GM21526 (cell line): ENCODE measurements at regions not wholly inside any gene's neighbourhood (a gene's known extent, or its start where the extent isn't known, plus 50 kb on each side); places are given as distances from the start of the nearest gene placed in this dataset.

Source experiments
- ATAC-seq: cut with Tn5 transposase; IDR thresholded peaks from one replicate; pipeline ENCODE4 v1.9.1; 2021; ENCODE audit warnings: moderate library complexity; ENCODE audit not compliant: unreplicated experiment, low FRiP score

DNA sequence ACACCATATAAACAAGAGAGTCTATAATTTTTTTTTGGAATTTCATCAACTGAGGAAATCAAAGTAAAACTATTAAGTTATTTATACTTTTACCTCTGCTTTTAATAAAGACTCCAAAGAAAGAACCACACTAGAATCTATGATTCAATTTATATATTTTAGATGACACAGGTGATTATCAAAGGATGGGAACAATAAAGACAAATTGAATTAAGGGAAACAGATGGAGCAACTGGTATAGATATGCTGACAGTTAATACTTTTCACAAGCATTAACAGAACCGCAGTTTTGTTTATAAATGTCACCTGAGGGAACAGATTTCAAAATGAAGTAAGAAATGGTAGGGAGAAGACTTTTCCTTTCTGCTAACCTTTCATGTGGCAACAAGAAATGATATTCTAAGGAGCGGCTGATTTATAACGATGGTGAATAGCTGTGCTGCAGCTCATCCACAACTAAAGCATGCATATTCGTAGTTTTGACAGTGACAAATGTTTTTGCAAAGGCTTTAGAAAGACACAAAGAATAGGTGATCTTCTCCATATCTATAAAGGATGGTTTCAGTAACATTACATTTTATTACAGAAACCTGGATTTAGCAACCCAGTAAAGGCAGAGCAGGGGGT, 1502.9 kb upstream of the RAG2 start:
- no peak for ATAC-seq

DNA sequence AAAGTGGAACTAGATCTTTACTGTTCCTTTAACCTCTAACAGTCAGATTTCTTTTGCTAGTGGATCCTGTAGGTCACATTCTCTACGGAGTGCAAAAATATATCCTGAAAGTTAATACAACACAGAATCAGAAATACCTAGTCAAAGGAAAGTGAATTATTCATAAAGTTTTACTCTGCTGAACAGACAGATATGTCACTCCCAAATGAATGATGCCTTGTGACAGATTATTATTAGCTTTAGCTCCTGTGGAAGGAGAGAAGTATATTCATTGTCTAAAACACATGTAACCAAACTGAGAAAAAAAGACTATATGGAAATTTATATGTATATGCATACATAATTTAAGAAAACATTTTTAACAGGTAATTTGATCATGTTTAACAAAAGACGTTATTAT, 1497.2 kb upstream of the RAG2 start:
- no peak for ATAC-seq

DNA sequence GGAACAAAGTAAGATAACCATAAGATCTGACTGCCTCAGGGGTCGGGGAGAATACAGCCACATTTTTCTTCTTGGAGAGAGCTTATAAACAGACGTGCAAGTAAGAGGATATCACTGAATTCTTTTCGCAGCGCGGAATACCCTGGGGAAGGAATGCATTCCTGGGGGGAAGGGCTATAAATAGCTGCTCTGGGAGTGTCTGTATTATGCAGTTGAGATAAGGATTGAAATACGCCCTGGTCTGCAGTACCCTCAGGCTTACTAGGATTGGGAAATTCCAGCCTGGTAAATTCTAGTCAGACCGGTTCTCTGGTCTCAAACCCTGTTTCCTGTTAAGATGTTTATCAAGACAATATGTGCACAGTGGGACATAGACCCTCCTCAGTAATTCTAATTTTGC, 1491.7 kb upstream of the RAG2 start:
- ATAC-seq = no peak

DNA sequence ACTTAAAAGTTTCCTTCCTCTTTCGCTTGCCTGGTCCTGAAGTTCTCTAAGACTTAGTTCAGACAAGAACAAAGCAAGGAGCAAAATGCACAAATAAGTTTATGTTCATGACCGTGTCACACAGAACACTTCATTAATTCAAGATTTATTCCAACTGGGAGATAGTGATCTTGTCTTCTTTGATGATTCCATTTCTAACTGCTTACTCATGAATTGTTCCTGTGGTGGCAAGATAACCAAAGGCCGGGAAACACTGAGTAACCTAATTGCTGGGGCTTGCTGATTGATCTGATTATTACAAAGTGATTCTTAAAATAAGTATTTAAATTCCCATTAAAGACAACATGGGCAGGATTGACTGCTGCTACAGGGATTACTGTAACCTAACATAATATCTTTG, 1462.9 kb upstream of the RAG2 start:
- ATAC-seq = no peak

DNA sequence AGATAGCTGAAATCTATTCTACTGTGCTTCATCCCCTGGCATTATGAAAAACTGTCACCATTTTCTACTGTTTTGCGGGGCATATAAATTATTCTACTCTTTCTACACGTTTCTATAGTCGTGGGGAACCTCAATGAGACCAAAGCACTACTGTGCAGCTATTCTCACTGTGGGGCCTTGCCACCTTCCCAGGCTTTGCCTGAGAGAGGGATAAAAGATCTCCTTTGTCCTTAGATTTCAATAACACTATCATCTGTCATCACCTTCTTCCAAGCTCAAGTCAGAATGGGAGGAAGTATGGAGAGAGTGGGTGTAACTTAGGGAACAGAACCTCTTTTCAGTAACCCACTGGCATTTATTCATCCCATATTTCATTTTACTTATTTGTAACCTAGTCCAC, 1462.1 kb upstream of the RAG2 start:
- ATAC-seq = no peak

DNA sequence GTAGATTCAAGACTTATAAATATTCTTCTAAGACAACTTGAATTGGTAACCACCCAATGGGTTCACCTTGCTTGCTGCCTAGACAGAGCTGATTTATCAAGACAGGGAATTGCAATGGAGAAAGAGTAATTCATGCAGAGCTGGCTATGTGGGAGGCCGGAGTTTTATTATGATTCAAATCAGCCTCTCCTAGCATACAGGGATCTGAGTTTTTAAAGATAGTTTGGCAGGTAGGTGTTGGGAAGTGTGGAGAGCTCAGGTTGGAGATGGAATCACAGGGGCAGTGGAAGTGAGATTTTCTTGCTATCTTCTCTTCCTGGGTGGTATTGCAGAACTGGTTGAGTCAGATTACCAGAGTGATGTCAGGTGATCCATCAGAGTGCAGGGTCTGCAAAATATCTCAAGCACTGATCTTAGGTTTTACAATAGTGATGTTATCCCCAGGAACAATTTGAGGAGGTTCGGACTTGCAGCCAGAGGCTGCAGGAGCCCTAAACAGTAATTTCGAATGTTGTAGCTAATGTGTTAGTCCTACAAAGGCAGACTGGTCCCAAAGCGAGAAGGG, 1448.6 kb upstream of the RAG2 start:
- ATAC-seq = no peak

DNA sequence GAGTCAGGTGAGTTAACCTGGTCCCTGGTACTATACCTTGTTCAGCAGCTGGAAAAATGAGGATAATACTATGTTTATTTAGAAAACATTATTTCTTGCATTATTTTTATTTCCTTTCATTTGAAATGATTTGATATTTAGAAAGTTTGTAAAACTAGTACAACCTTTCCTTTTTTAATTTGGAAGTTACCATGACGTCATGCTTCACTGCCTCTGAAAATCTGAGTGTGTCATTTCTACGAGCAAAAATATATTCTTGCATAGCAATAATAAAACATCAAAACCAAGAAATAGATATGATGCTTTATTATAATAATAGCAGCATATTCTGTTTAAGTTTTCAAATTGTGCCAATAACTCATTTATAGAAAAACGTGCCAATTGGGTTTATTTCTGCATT, 1445.0 kb upstream of the RAG2 start:
- ATAC-seq = no peak

DNA sequence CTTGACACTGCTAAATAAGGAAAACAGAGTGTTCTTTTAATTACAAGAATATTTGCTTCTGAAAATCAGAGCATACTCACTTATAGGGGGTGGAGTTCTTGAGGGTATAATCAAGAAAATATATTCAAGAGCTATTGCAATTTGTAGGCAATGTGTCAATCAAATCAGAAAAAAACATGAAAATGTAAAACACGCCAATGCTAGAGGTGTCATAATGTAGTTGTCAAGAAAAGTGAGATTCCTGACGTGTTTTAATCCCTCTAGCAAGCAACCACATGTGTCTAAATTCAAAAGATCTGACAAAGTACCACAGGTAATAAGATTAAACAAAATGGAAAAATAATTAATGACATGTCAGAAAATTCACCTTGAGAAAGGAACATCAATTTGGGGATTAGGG, 1440.7 kb upstream of the RAG2 start:
- ATAC-seq = no peak

DNA sequence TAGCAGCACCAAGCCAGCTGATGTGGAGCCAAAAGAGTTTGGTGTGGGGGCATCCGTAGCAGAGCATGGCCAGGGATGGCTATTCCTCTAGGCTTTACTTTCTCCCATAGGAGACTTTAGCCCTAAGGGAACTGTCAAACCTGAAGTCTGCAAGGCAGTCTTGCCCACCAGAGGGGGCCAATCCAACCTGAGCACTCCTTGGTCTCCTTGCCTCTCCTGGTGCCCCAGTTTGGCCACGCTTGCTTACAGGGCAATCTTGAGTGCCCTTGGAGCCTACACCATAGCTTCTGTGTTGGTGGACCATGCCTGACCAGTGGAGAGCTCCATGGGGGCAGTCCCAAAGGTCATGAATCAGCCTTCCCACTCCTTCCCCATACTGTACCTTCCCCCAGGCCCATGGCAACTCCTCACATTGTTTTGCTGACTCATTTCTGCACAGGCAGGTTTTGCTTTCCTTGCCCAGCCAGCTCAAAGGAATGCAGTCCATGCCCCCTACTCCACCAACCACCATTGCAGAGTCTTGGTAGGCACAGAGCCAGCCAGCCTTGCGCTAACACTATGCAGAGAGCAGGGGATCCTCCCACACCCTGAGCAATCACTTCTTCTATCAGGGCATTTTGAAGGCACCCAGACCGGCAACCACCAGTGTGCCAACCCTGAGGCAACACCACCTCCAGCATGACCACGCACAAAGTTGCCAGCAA, 1421.2 kb upstream of the RAG2 start:
- ATAC-seq = no peak

DNA sequence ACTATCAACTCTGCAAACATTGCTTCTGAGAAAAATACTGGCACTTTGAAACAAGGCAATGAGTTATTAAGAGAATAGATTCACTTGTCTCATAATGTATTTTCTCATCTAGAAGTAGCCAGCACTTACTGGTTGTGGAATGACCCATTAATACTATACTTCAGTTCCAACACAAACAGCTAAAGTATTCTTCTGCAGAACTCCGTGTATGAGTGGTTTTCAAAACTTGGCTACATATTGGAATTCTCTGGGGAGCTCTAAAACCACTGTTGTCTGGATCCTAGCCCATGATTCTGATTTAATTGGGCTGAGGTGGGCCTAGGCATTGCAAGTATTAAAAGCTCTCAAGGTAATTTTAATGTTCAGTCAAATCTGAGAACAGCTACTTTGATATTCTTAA, 1416.4 kb upstream of the RAG2 start:
- no peak for ATAC-seq

DNA sequence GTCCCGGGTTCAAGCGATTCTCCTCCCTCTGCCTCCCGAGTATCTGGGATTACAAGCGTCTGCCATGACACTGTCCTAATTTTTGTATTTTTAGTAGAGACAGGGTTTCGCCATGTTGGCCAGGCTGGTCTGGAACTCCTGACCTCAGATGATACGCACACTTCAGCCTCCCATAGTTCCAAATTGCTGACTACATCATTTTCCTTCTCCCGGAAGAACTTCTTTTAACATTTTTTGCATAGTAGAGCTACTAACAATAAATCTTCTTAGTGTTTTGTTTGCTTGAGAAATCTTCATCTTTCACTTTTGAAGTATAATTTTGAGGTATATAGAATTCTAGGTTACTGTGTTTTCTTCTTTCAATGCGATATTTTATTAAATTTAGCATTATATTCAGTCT, 1415.1 kb upstream of the RAG2 start:
- ATAC-seq = no peak

DNA sequence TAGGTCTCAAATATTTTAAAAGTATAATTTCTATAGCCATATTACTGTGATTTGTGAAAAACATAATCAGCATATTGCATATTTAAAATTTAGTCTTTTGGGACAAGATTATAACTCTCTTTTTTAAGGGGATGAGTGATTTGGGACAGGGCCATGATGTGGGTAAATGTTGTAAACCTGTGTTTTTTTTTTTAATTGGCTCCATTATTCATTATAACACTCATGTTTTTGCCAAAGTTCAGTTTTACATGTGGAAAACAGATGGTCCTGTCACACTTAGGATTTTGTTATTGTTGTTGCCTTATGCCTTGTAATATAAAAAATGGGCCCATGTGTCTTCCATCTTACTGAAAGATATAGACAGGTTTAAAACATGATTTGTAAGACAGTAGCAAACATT, 1413.5 kb upstream of the RAG2 start:
- no peak for ATAC-seq

DNA sequence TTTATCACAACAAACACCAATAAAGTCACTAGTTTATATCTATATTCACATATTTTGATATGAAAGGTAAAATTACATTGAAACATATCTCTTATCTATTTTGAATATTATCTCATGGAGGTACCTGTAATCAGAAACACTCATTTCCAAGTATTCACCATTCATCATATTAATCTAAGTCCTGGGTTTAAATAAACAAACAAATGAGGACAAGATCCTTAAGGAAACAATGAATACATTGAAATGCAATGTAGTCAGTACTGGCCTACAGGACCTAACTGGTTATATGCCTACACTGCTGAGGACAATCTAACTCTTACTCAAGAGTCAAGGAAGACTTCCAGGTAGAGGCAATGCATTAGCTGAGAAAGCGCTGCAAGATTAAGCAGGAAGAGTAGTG, 1411.9 kb upstream of the RAG2 start:
- ATAC-seq = no peak

DNA sequence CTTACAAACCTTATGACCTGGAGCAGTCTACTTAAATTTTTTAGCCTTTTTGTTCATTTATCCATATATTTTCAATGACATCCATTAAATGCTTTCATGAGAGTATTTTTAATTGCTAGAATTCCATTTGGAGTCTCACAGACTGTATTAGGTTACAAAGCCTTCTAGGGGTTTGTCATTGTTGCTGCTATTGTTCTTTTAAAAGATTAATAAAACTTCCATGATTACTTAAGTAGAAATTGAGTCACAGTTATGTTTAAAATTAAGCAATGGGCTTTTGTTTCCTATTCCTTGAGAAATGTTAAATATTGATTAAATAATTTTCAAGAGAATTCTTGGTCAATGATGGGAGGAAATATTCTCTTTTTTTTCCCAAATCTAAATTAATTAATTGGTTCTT, 1408.4 kb upstream of the RAG2 start:
- no peak for ATAC-seq

DNA sequence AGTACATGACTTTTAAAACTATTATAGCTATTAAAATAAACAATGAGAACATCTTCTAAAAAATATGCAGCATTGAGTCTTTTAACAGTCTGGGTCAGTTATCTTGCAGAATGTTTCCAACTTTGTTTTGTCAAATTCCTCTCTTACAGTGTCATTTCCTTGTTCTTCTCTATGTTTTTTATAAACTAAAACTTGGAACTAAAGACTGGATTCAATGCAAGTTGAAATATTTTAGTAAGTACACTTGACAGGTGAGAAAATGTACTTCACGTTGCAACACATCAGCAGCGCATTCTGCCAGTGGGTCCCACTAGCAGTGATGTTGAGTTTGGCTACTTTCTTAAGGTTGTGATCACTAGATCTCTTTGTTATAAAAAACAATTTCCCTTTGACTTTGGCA, 1407.6 kb upstream of the RAG2 start:
- ATAC-seq = no peak

DNA sequence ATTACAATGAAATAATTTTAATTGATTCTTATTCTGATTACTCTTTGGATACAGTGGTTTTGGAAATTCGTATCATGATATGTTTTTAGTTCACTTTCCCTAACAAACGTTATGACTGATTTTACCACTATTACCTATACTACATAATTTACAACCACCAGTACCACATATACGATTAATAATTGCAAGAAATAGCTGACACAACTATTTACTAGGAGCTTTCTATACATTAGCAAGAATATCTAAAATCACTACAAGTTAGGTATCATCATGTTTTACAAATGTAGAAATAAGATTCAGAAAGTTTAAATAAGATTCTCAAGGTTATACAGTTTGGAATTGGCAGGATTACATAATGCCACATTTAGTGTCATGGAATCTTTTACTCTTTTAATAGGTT, 1401.1 kb upstream of the RAG2 start:
- no peak for ATAC-seq

DNA sequence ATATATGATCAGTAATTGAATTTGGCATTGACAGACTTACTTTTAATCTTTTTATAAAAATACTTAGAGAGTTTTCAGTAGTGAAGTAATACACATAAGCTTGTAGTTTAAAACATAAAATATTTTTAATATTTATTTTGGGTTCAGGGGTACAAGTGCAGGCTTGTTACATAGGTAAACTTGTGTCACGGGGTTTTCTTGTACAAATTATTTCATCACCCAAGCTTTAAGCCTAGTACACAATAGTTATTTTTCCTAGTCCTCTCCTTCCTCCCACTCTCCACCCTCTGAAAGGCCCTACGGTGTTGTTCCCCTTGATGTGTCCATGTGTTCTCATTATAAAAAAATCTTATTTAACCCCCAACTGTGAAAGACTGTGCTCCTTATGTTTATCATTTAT, 1397.8 kb upstream of the RAG2 start:
- no peak for ATAC-seq

DNA sequence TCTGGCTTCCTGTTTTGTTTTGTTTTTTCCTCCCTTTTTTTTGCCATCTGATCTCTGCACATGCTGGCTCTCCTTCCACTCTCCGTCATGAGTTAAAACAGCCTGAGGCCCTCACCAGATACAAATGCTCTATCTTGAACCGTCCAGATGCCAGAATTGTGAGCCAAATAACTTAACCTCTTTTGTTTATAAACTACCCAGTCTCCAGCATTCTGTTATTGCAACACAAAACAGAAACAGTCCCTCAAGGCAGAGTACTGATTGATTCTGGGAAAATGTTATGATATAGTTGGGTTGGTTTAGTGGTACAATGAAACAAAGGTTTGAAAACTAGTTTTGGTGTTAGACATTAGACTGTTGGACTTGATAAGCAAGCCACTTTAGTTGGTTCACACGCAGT, 1390.0 kb upstream of the RAG2 start:
- no peak for ATAC-seq

DNA sequence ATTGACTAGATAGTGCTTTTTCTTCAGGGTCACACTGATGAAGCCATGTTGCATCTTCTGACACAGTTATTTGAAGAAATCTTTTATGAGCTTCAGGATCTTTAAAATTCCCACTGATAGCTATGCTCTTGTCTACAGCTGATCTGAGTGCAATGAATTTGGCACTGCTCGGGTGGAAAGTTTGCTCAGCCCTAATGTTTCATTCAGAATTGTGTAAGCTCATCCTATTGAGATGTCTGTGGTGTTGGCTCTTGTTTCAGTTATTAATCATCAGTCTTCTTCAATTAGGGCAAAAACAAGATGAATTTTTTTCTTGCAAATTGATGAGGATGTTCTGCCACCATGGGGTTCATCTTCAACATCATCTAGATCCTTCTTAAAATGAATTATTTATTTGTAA, 1387.0 kb upstream of the RAG2 start:
- ATAC-seq = no peak

DNA sequence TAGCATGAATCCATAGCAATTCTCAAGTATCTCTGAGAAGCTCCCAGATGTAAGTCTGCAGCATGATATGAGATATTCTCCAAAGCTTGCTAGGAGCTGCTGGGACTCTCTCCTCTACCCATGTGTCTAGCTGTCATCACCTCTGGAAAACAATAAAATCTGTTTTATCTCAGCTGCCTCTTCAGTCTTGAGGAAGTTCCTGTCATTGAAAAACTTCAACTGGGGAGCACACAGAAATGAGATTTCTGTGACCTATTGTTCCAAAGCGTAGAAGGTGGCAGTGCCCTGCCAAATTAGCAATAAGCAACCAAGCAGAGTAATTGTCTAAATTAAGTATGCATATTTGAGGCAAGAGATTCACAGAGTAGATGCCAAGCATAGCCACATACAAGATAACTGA, 1380.6 kb upstream of the RAG2 start:
- ATAC-seq = no peak

DNA sequence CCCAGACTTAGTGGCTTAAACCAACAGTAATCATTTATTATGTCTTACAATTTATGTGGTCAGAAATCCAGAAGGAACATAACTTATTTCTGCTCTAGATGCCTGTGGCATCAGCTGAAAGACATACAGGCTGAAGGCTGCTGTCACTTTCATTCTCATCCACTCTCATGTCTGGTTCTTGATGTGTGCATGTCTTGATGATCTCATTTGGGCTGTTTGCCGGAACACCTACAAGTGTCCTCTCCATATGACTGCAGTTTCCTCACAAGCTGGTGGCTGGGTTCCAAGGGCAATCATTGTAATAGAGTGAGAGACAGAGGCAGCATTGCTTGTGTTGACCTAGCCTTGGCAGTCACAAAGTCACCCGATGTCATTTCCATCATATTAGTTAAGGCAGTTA, 1375.9 kb upstream of the RAG2 start:
- ATAC-seq = no peak

DNA sequence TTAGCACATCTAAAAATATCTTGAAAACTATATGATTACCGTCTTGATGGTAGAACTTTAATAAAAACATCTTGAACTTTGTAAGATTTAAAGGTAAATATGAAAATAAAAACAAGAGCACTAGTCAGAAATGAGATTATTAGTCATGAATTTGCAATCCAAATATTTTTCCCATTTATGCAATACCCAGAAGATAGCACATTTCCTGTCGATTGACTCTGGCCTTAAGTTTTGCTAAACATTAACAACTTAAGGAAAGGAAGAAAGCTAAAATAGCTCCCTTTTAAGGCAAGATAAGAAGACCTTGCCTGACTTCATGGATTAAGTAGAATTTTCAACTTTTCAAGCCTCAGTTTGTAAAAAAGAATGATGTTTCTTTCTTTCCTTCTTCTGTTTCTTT, 1374.7 kb upstream of the RAG2 start:
- no peak for ATAC-seq
